Activated CD8-positive, alpha-beta memory T cell treated with anti-CD3 and anti-CD28 coated beads for 48 hours (primary cell): ENCODE measurements at regions not wholly inside any gene's neighbourhood (a gene's known extent, or its start where the extent isn't known, plus 50 kb on each side); places are given as distances from the start of the nearest gene placed in this dataset.

Experiments
- DNase-seq, 3 experiments: peaks; one replicate each; pipeline ENCODE4 v3.0.0-alpha.2; 2020; ENCODE audit warnings: low read depth in 2 of 3, low spot score in 2 of 3

- no peak for DNase-seq
These were observed 584.6 kb upstream of the CDH5 start for GRCh38 chr16:65781855-65782254.

- no peak for DNase-seq
These were observed 585.1 kb upstream of the CDH5 start for GRCh38 chr16:65781363-65781762.

GRCh38 chr16:65779201-65779600 is 587.3 kb upstream of the CDH5 start:
- no peak for DNase-seq

GRCh38 chr16:65776639-65777183 is 589.8 kb upstream of the CDH5 start:
- no peak for DNase-seq

GRCh38 chr16:65775829-65776228 is 590.7 kb upstream of the CDH5 start:
- no peak for DNase-seq

GRCh38 chr16:65774350-65774749 is 592.1 kb upstream of the CDH5 start:
- DNase-seq, result no peak

GRCh38 chr16:65773301-65773874 is 593.1 kb upstream of the CDH5 start:
- DNase-seq, result no peak

GRCh38 chr16:65772134-65772732 is 594.3 kb upstream of the CDH5 start:
- no peak for DNase-seq

- DNase-seq, result no peak
These were observed 594.8 kb upstream of the CDH5 start for GRCh38 chr16:65771707-65772106.

GRCh38 chr16:65770752-65771151 is 595.7 kb upstream of the CDH5 start:
- DNase-seq, result no peak

GRCh38 chr16:65769776-65770438 is 596.6 kb upstream of the CDH5 start:
- DNase-seq, result no peak

GRCh38 chr16:65769055-65769465 is 597.4 kb upstream of the CDH5 start:
- DNase-seq, result no peak

- no peak for DNase-seq
These were observed 599.4 kb upstream of the CDH5 start for GRCh38 chr16:65767125-65767524.

- no peak for DNase-seq
These were observed 602.7 kb upstream of the CDH5 start for GRCh38 chr16:65763640-65764305.

GRCh38 chr16:65760874-65761273 is 605.6 kb upstream of the CDH5 start:
- no peak for DNase-seq

- no peak for DNase-seq
These were observed 607.9 kb upstream of the CDH5 start for GRCh38 chr16:65758620-65759019.

- DNase-seq, result no peak
These were observed 609.4 kb upstream of the CDH5 start for GRCh38 chr16:65757064-65757463.

- no peak for DNase-seq
These were observed 610.3 kb upstream of the CDH5 start for GRCh38 chr16:65756163-65756562.

- DNase-seq, result no peak
These were observed 611.4 kb upstream of the CDH5 start for GRCh38 chr16:65754820-65755691.

GRCh38 chr16:65752522-65752844 is 614.0 kb upstream of the CDH5 start:
- DNase-seq, result no peak
